ENCODE measurements at regions not wholly inside any gene's neighbourhood (a gene's known extent, or its start where the extent isn't known, plus 50 kb on each side); places are given as distances from the start of the nearest gene placed in this dataset.
A peak's percentile ranks its signal among the peaks of the same experiment; 100 is the strongest.

DNA sequence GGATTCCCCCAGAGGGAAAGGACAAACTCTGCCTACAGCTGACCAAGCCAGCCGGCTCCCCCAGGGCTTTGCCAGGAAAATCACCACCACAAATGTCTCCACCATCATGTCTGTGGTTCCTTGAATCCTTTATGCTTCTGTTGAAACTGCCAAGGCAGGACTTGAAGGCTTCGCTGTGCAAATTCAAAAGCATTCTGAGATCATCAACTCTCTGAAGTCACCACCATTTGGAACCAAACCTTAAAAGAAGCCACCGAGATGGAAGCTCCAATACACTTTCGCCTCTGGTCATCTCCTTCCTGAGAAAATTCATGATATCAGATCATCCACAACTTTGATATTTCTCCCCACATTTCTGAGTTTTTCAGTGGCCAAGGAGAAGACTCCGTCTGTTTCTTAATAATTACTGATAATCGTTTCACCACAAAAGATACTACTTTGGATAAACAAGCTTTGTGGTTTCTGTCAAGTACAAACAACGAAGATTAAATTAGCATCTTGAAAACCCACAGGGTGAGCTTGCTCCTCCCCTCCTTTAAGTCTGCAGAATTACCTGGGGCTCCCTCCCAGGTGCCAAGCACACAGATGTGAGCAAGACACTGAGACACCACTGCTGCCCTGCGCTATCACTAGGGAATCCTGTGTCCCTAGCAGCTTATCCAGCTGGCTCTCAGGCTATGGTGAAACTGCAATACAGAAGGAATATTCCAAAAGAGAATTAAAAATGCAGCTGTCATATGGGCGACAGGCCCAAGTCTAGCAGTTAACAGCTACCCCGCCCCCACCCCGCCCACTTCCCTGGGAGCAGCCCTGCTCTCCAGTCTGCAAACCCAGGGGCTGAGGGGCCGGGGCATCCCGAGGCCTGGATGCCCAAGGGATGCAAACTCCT is 125.0 kb upstream of the TBL1X start:
- no peaks in the 10 kb centered on the region for H3K4me1 ChIP-seq (ENCODE audit: control insufficient read depth in 1 of 2, insufficient read depth in 2 of 2, low read length in 2 of 2)
- H3K9me3 ChIP-seq (ENCODE audit: control insufficient read depth, low read length) = no peaks in the 10 kb centered on the region
- H3K27me3 ChIP-seq (ENCODE audit: control insufficient read depth in 1 of 2, insufficient read depth in 2 of 2, low read length in 1 of 2) = no peaks in the 10 kb centered on the region
- intact Hi-C loops (cut with DNase I) = loop anchor here (5.0 to 10.0 kb wide), 7 partner anchors 102 to 428 kb away; no protein-coding TSS in a partner anchor
- no peak overlapping the region for H3K4me3 ChIP-seq (ENCODE audit: low read length in 2 of 2)
- H3K27ac ChIP-seq (ENCODE audit: low read depth in 1 of 2, low read length in 2 of 2) = peak overlapping the region in 1 of 2 donors; percentile 17
- whole genome bisulfite sequencing, 2 donors = 63 to 69% methylated on average over 13 of the region's 13 CpGs
- ATAC-seq (ENCODE audit: low FRiP score) (peak; percentile 17), DNase-seq (no peak)
- H3K36me3 ChIP-seq (ENCODE audit: control insufficient read depth in 1 of 2, insufficient read depth in 2 of 2, low read length in 1 of 2) = no peaks in the 10 kb centered on the region

DNA sequence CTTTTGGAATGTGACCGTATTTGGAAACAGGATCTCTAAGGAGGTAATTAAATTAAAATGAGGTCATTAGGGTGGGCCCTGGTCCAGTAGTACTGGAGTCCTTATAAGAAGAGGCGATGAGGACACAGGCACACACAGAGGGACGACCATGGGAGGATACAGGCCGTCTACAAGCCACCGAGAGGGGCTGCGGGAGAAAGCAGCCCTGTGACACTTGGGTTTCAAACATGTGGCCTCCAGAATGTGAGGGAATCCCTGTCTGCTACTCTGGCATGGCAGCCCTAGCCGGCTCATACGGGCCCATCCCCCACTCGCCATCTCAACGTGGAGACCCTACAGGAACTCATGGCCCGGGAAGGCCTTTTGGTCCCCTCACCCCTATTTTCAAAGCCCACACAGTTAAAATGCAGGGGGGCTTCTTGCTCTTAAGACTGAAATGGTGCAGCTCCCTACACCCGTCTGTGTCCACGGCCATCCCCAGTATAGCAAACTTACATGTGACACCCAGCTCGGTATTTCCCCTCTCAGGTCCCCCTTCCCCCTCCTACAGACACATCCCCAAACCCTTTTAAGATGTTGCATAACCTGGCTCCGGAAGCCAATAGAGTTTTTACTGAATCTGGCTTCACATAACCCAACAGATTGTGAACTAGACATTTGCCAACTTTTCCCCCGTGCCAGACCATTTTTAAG is 124.1 kb upstream of the TBL1X start:
- ATAC-seq (ENCODE audit: low FRiP score) = peak; percentile 62
- Histone ChIP-seq H3K36me3 (ENCODE audit: control insufficient read depth in 1 of 2, insufficient read depth in 2 of 2, low read length in 1 of 2) (no peaks in the 10 kb centered on the region), H3K4me3 (ENCODE audit: low read length in 2 of 2) (no peak overlapping the region), H3K27ac (ENCODE audit: low read depth in 1 of 2, low read length in 2 of 2) (peak overlapping the region; percentile 17 to 23), H3K4me1 (ENCODE audit: control insufficient read depth in 1 of 2, insufficient read depth in 2 of 2, low read length in 2 of 2) (no peaks in the 10 kb centered on the region), H3K27me3 (ENCODE audit: control insufficient read depth in 1 of 2, insufficient read depth in 2 of 2, low read length in 1 of 2) (no peaks in the 10 kb centered on the region), H3K9me3 (ENCODE audit: control insufficient read depth, low read length) (no peaks in the 10 kb centered on the region)
- WGBS, 2 donors = 4 to 10% methylated on average over 16 of the region's 16 CpGs
- DNase-seq = peak in 1 of 2 donors; percentile 63
- intact Hi-C loops (cut with DNase I) = loop anchor here (5.0 to 10.0 kb wide), 7 partner anchors 102 to 428 kb away; no protein-coding TSS in a partner anchor

DNA sequence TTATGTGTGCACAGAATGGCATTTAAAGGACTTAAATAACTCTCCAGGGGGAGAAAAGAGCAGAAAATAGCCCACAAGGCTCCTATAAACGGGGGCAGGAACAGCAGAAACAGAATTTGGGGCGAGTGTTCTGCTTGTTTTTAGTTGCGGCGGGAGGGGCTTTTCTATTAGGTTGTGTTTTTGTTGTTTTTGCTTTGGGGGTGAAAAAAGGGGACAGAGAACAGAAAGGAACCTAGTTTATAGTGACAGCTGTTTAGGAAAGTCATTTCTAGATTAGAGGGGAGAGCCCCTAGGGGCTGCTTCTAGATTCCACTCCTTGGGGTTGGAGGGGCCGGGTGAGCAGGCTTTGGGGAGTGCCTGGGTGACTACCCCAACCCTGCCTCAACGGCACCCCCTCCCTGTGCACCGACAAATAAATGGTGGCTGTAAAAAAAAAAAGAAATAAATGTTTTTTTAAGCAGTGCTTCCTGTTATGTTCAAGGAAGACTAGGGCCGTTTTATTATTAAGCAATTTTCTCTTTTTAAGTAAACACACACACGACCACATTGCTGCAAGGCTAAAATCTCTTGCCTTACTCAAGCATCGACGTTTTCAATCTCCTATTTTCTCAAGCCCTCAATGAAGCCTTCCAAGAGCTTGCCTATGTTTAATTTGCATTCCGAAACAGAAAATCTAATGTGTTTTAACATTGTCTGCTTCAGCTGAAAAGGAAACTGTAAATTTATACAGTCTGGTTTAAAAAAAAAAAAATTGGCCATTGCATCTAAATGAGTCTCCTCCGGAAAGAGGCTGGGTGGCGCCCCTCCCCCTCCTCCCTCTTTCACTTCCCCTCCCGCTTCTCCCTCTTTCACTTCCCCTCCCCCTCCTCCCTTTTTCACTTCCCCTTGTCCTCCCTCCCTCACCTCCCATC is 123.3 kb upstream of the TBL1X start:
- no peaks in the 10 kb centered on the region for H3K27me3 ChIP-seq (ENCODE audit: control insufficient read depth in 1 of 2, insufficient read depth in 2 of 2, low read length in 1 of 2)
- ATAC-seq (ENCODE audit: low FRiP score) (peak; percentile 42), DNase-seq (peak; percentile 88 to 93)
- no peaks in the 10 kb centered on the region for H3K9me3 ChIP-seq (ENCODE audit: control insufficient read depth, low read length)
- 0 to 1% methylated on average over 15 of the region's 15 CpGs for WGBS, 2 donors
- H3K4me1 ChIP-seq (ENCODE audit: control insufficient read depth in 1 of 2, insufficient read depth in 2 of 2, low read length in 2 of 2) = no peaks in the 10 kb centered on the region
- intact Hi-C loops (cut with DNase I) = loop anchor here (1.0 to 10.0 kb wide), 9 partner anchors 101 to 429 kb away; no protein-coding TSS in a partner anchor
- no peaks in the 10 kb centered on the region for H3K36me3 ChIP-seq (ENCODE audit: control insufficient read depth in 1 of 2, insufficient read depth in 2 of 2, low read length in 1 of 2)
- H3K4me3 ChIP-seq (ENCODE audit: low read length in 2 of 2) = peak overlapping the region in 1 of 2 donors; percentile 64
- H3K27ac ChIP-seq (ENCODE audit: low read depth in 1 of 2, low read length in 2 of 2) = peak overlapping the region; percentile 74 to 83

DNA sequence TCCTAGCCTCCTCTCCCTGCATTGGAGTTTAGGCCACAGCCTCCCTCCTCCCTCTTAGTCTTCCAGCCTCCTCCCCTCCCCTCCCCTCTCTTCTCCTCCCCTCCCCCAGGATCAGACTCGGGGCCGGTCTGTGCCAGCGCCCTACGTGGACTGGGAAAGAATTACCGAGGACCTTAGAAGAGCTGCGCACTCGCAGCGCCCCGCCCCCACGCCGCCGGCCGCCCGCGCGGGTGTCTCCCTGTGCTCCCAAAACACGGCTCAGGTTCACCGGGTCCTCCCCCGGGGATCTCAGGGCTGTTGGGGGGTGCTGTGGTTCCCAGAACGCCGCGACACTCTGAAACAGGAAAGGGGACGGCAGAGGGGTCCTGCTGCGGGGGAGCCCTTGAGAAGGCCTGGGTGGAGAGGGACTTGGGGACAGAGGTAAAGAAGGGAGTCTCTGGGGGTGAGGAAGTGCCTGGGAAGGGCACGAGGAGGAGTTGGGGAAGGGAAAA is 122.3 kb upstream of the TBL1X start:
- H3K27ac ChIP-seq (ENCODE audit: low read depth in 1 of 2, low read length in 2 of 2) = peak overlapping the region in 1 of 2 donors; percentile 94
- intact Hi-C loops (cut with DNase I) = loop anchor here (1.0 to 10.0 kb wide), 9 partner anchors 100 to 430 kb away; no protein-coding TSS in a partner anchor

DNA sequence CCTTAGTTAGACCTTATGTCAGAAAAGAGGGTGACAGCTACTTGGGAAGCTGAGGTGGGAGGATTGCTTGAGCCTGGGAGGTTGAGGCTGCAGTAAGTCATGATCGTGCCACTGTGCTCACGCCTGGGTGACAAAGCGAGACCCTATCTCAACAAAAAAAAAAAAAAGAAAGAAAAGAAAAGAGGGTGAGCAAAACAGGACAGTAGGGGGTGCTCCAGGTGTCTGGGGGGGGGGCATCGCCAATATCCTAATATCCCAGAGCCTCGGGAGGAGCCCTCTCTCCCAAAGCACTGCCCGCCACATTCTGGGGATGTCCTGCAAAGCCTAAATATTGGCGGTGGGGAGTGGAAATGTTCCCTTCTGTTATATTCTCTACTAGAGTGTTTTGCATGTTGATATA is 120.9 kb upstream of the TBL1X start:
- DNase-seq (no peak), ATAC-seq (ENCODE audit: low FRiP score) (no peak)
- Histone ChIP-seq H3K27ac (ENCODE audit: low read depth in 1 of 2, low read length in 2 of 2) (peak overlapping the region in 1 of 2 donors; percentile 71), H3K27me3 (ENCODE audit: control insufficient read depth in 1 of 2, insufficient read depth in 2 of 2, low read length in 1 of 2) (no peaks in the 10 kb centered on the region), H3K36me3 (ENCODE audit: control insufficient read depth in 1 of 2, insufficient read depth in 2 of 2, low read length in 1 of 2) (no peaks in the 10 kb centered on the region), H3K4me1 (ENCODE audit: control insufficient read depth in 1 of 2, insufficient read depth in 2 of 2, low read length in 2 of 2) (no peaks in the 10 kb centered on the region), H3K4me3 (ENCODE audit: low read length in 2 of 2) (no peak overlapping the region), H3K9me3 (ENCODE audit: control insufficient read depth, low read length) (no peaks in the 10 kb centered on the region)
- WGBS, 2 donors = 66 to 75% methylated on average over 7 of the region's 7 CpGs
- intact Hi-C loops (cut with DNase I) = loop anchor here (5.0 to 10.0 kb wide), 7 partner anchors 98 to 432 kb away; no protein-coding TSS in a partner anchor

More for the DNA sequence above, 122.3 kb upstream of the TBL1X start:
- ATAC-seq (ENCODE audit: low FRiP score) (peak; percentile 90), DNase-seq (peak; percentile 93 to 94)
- H3K4me1 ChIP-seq (ENCODE audit: control insufficient read depth in 1 of 2, insufficient read depth in 2 of 2, low read length in 2 of 2) = no peaks in the 10 kb centered on the region
- H3K27me3 ChIP-seq (ENCODE audit: control insufficient read depth in 1 of 2, insufficient read depth in 2 of 2, low read length in 1 of 2) = no peaks in the 10 kb centered on the region
- H3K4me3 ChIP-seq (ENCODE audit: low read length in 2 of 2) = peak overlapping the region; percentile 10 to 69
- no peaks in the 10 kb centered on the region for H3K9me3 ChIP-seq (ENCODE audit: control insufficient read depth, low read length)
- no peaks in the 10 kb centered on the region for H3K36me3 ChIP-seq (ENCODE audit: control insufficient read depth in 1 of 2, insufficient read depth in 2 of 2, low read length in 1 of 2)
- WGBS, 2 donors = 1 to 3% methylated on average over 25 of the region's 25 CpGs

DNA sequence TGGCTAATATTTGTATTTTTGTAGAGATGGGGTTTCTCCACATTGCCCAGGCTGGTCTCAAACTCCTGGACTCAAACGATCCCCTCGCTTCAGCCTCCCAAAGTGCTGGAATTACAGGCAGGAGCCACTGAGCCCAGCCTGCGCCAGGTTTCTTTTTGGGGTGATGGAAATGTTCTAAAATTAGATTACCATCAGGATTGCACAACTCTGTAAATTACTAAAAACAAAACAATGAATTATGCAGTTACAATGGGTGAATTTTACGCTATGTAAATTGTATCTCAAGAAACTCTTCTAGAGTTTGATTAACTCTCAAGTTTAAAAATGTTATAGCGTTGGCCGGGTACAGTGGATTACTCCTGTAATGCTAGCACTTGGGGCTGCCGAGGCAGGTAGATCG is 118.9 kb upstream of the TBL1X start:
- Histone ChIP-seq H3K36me3 (ENCODE audit: control insufficient read depth in 1 of 2, insufficient read depth in 2 of 2, low read length in 1 of 2) (no peaks in the 10 kb centered on the region), H3K4me1 (ENCODE audit: control insufficient read depth in 1 of 2, insufficient read depth in 2 of 2, low read length in 2 of 2) (no peaks in the 10 kb centered on the region), H3K9me3 (ENCODE audit: control insufficient read depth, low read length) (no peaks in the 10 kb centered on the region), H3K27ac (ENCODE audit: low read depth in 1 of 2, low read length in 2 of 2) (no peak overlapping the region), H3K4me3 (ENCODE audit: low read length in 2 of 2) (no peak overlapping the region), H3K27me3 (ENCODE audit: control insufficient read depth in 1 of 2, insufficient read depth in 2 of 2, low read length in 1 of 2) (no peaks in the 10 kb centered on the region)
- WGBS, 2 donors = 81 to 83% methylated on average over 8 of the region's 8 CpGs
- DNase-seq = no peak
- no peak for ATAC-seq (ENCODE audit: low FRiP score)
- intact Hi-C loops (cut with DNase I) = loop anchor here (10.0 kb wide), 4 partner anchors 179 to 371 kb away; no protein-coding TSS in a partner anchor

DNA sequence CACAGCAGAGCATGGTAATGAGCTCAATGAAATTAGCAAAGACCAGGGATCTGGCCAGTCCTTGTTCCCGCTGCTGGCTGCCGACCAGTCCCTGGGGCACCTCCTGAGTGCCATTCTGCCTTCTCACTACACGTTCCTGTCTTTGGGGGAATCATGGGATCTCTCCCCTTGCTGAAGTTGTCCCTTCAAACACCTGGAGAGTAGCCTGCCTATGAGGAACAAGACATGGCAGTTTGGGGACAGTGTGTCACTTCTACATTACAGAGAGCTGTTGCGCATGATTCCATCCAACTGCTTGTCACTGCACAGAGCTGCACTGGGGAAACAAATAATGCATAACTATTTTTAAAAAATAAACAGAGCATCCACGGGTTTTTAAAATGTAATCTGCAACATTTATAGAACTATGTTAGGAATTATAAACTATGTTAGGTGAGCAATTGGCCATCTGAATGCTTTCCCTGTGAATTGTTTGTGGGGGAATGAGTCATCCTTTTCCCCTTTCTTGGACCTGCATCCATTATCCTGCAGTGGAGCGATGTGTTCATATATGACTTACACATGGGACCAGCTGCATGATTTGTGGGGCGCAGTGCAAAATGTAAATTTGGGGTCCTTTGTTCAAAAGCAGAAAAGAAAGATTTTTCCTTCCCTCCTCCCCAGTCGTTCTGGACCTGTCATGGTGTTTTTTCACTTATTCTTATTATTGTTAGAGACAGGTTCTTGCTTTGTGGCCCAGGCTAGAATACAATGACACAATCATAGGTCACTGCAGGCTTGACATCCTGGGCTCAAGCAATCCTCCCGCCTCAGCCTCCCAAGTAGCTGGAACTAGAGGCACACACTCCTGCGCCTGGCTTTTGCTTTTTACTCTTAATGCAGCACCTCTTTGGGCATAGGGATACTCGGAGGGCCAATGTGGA is 115.0 kb upstream of the TBL1X start:
- H3K9me3 ChIP-seq (ENCODE audit: control insufficient read depth, low read length) = no peaks in the 10 kb centered on the region
- intact Hi-C loops (cut with DNase I) = loop anchor here (10.0 kb wide), 4 partner anchors 175 to 375 kb away; no protein-coding TSS in a partner anchor
- H3K27ac ChIP-seq (ENCODE audit: low read depth in 1 of 2, low read length in 2 of 2) = no peak overlapping the region
- 55 to 63% methylated on average over 11 of the region's 11 CpGs for WGBS, 2 donors
- DNase-seq = no peak
- H3K4me1 ChIP-seq (ENCODE audit: control insufficient read depth in 1 of 2, insufficient read depth in 2 of 2, low read length in 2 of 2) = no peaks in the 10 kb centered on the region
- no peaks in the 10 kb centered on the region for H3K36me3 ChIP-seq (ENCODE audit: control insufficient read depth in 1 of 2, insufficient read depth in 2 of 2, low read length in 1 of 2)
- H3K4me3 ChIP-seq (ENCODE audit: low read length in 2 of 2) = no peak overlapping the region
- no peaks in the 10 kb centered on the region for H3K27me3 ChIP-seq (ENCODE audit: control insufficient read depth in 1 of 2, insufficient read depth in 2 of 2, low read length in 1 of 2)
- ATAC-seq (ENCODE audit: low FRiP score) = no peak

Data from aorta (tissue), 5 donors.